SK-N-SH (cell line): ENCODE measurements at regions not wholly inside any gene's neighbourhood (a gene's known extent, or its start where the extent isn't known, plus 50 kb on each side); places are given as distances from the start of the nearest gene placed in this dataset.

ENCODE experiments used
- CTCF ChIA-PET: fragments of 300-600, 350-600 bp; formaldehyde crosslinking; extraction: SDS; loops from one replicate; lab custom pipeline; 2021; lab: Yijun Ruan, JAX
- POLR2A ChIA-PET: fragments of 350-600 bp; sonication (Branson Sonifier 250); formaldehyde crosslinking; extraction: SDS; loops from one replicate; lab custom pipeline; 2020; ENCODE audit warnings: antibody characterized with exemption, inconsistent platforms; lab: Yijun Ruan, JAX
- DNase-seq: peaks from one replicate; pipeline ENCODE4 v3.0.0; 2012
- H2AFZ ChIP-seq: fragments of 200-600 bp; sonication (generic); 2 replicates; pipeline ENCODE4 v1.8.1; 2016; ENCODE audit warnings: antibody characterized with exemption, mild to moderate bottlenecking, low read depth
- H3F3A ChIP-seq: fragments of 200-600 bp; sonication (generic); replicated peaks from 2 replicates; pipeline ENCODE3; 2016; ENCODE audit warnings: antibody characterized with exemption, mild to moderate bottlenecking; ENCODE audit not compliant: insufficient read depth
- H3K27ac ChIP-seq, 2 experiments: fragments of 200-500 bp in 1 of 2; fragments of 200-600 bp in 1 of 2; sonication (Bioruptor generic) in 1 of 2; sonication (generic), shearing (Covaris generic) in 1 of 2; 2 replicates each; pipeline versions ENCODE4 v1.5.1 to v1.6.1; 2014 to 2016; ENCODE audit warnings: low read depth in 2 of 2, inconsistent platforms in 1 of 2, low read length in 1 of 2, mild to moderate bottlenecking in 1 of 2, mixed read lengths in 1 of 2
- H3K27me3 ChIP-seq: fragments of 200-600 bp; sonication (generic), shearing (Covaris generic); 2 replicates; pipeline ENCODE4 v1.6.1; 2016; ENCODE audit warnings: mixed run types; ENCODE audit not compliant: insufficient read depth
- H3K36me3 ChIP-seq, 2 experiments: fragments of 200-500 bp in 1 of 2; fragments of 200-600 bp in 1 of 2; sonication (Bioruptor generic) in 1 of 2; sonication (generic) in 1 of 2; replicated peaks in 1 of 2; 2 replicates each; pipeline versions ENCODE3 to v1.5.1; 2014 to 2016; ENCODE audit warnings: low read length in 1 of 2, mild to moderate bottlenecking in 1 of 2; ENCODE audit not compliant: insufficient read depth in 2 of 2, control insufficient read depth in 1 of 2
- H3K4me1 ChIP-seq, 2 experiments: fragments of 200-500 bp in 1 of 2; fragments of 200-600 bp in 1 of 2; sonication (Bioruptor generic) in 1 of 2; sonication (generic), shearing (Covaris generic) in 1 of 2; 2 replicates each; pipeline versions ENCODE4 v1.5.1 to v1.6.1; 2014 to 2016; ENCODE audit warnings: low read depth in 1 of 2, low read length in 1 of 2, mixed run types in 1 of 2; ENCODE audit not compliant: insufficient read depth in 2 of 2, control insufficient read depth in 1 of 2
- H3K4me2 ChIP-seq: fragments of 200-600 bp; sonication (generic), shearing (Covaris generic); 2 replicates; pipeline ENCODE4 v1.6.1; 2017; ENCODE audit warnings: mixed run types
- H3K4me3 ChIP-seq, 2 experiments: fragments of 200-500 bp in 1 of 2; fragments of 200-600 bp in 1 of 2; sonication (Bioruptor generic) in 1 of 2; sonication (generic), shearing (Covaris generic) in 1 of 2; 2 replicates each; pipeline versions ENCODE4 v1.5.1 to v1.8.1; 2014 to 2016; ENCODE audit warnings: low read depth in 2 of 2, inconsistent platforms in 1 of 2, low read length in 1 of 2, mild to moderate bottlenecking in 1 of 2, mixed read lengths in 1 of 2, moderate library complexity in 1 of 2
- H3K79me2 ChIP-seq: fragments of 200-600 bp; sonication (generic); 2 replicates; pipeline ENCODE4 v1.8.1; 2017; ENCODE audit warnings: mild to moderate bottlenecking; ENCODE audit not compliant: insufficient read depth
- H3K9ac ChIP-seq: fragments of 200-600 bp; sonication (generic); 2 replicates; pipeline ENCODE4 v1.6.1; 2017; ENCODE audit warnings: mixed run types
- H3K9me2 ChIP-seq: fragments of 200-600 bp; sonication (generic); 2 replicates; pipeline ENCODE4 v1.6.1; 2017; ENCODE audit warnings: mixed run types
- H3K9me3 ChIP-seq: fragments of 200-600 bp; sonication (generic); 2 replicates; pipeline ENCODE4 v1.6.1; 2017; ENCODE audit warnings: mixed run types, mild to moderate bottlenecking, moderate library complexity
- H4K20me1 ChIP-seq: fragments of 200-600 bp; sonication (generic); 2 replicates; pipeline ENCODE4 v1.6.1; 2017; ENCODE audit warnings: mild to moderate bottlenecking, mixed run types; ENCODE audit not compliant: insufficient read depth
- CHD2 ChIP-seq: fragments of 150-350 bp; IDR thresholded peaks from 2 replicates; pipeline ENCODE4 v1.6.1; 2018; ENCODE audit warnings: low read length; ENCODE audit not compliant: partially characterized antibody
- CTCF ChIP-seq: fragments of 200-600 bp; sonication (generic); IDR thresholded peaks from 2 replicates; pipeline ENCODE4 v1.6.1; 2017; ENCODE audit warnings: antibody characterized with exemption, mild to moderate bottlenecking, moderate library complexity
- ELF1 ChIP-seq: IDR thresholded peaks from 2 replicates; pipeline ENCODE4 v1.4.0; 2012
- FOXJ3 ChIP-seq: sonication (generic); formaldehyde crosslinking; IDR thresholded peaks from 2 replicates; pipeline ENCODE4 v1.5.1; 2020; ENCODE audit warnings: mild to moderate bottlenecking, missing genetic modification reagents
- MAX ChIP-seq: IDR thresholded peaks from 2 replicates; pipeline ENCODE4 v1.4.0; 2012; ENCODE audit warnings: low read depth
- RXRA ChIP-seq: IDR thresholded peaks from 2 replicates; pipeline ENCODE4 v1.4.0; 2012; ENCODE audit warnings: low read depth, mild to moderate bottlenecking, borderline replicate concordance
- SIN3A ChIP-seq: IDR thresholded peaks from 2 replicates; pipeline ENCODE4 v1.6.1; 2012; ENCODE audit warnings: low read depth, mild to moderate bottlenecking, low read length, moderate library complexity, borderline replicate concordance
- YY1 ChIP-seq: IDR thresholded peaks from 2 replicates; pipeline ENCODE4 v1.4.0; 2012; ENCODE audit warnings: low read depth, mild to moderate bottlenecking
- WGBS: methylation state at CpG from one replicate; pipeline ENCODE4 v1.1.6; 2017; ENCODE audit warnings: low lambda C conversion rate; 5-methylcytosine and 5-hydroxymethylcytosine counted together
- TF ChIP-seq, protein P1 (sequence below): fragments of 150-350 bp; IDR thresholded peaks from 2 replicates; pipeline ENCODE4 v1.6.1; 2016; ENCODE audit warnings: mild to moderate bottlenecking, low read depth, low read length
- TF ChIP-seq, protein P2 (sequence below): IDR thresholded peaks from 2 replicates; pipeline ENCODE4 v1.4.0; 2012; ENCODE audit warnings: low read depth, borderline replicate concordance

- no peak for TF ChIP-seq CTCF
These were observed 129.8 kb upstream of the CPM start (continued) for GRCh38 chr12:69062621-69063237.

DNA sequence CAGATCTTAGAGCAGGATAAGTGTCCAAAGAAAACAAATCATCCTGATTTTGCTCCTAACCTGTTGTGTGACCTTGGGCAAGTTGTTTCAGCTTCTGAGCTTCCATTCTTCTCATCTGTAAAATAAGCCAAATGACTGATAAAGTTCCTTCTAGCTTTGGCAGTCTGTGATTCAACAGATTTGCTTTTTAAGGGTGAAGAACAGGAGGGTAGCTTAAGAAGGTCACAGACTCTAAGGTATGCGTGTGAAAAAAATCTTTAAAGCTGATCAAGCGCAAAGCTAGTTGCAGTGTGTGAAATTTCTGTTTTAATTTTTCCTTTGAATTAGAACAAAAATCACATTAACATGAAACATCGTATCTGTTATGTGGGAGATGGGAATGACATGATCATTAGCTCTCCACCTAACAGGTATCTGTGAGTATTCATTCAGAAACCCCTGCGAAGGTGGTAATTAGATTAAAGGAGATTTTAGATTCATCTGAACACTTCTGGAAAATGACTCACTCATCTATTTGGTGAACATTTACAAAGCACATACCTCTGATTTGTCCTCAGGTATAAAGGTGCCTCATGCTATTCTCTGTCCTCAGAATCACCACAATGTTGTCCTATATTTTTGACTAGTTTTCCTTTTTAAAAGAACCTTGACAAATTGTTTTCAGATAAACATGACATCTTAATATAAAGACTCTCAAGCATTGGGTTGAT lies 131.9 kb upstream of the CPM start:
- POLR2A ChIA-PET, result no interaction called here
- H3K36me3 ChIP-seq, result no peaks in the 10 kb centered on the region
- H4K20me1 ChIP-seq, result no peaks in the 10 kb centered on the region
- H3K4me3 ChIP-seq, result no peak overlapping the region
- DNase-seq, result no peak
- 79% methylated on average over 4 of the region's 4 CpGs for WGBS
- no peak overlapping the region for H3K27ac ChIP-seq
- no peak overlapping the region for H3K4me2 ChIP-seq
- no peaks in the 10 kb centered on the region for H3K27me3 ChIP-seq
- no peaks in the 10 kb centered on the region for H3K9me2 ChIP-seq
- peaks cover 11% of the 10 kb centered on the region for H3F3A ChIP-seq
- H3K4me1 ChIP-seq, result no peaks in the 10 kb centered on the region; a peak in 3 of 4 replicates
- H3K9ac ChIP-seq, result no peak overlapping the region
- no peaks in the 10 kb centered on the region for H3K9me3 ChIP-seq
- H2AFZ ChIP-seq, result no peak overlapping the region
- CTCF ChIA-PET, result interaction anchor here (1.2 kb wide), 1 partner anchor 18 kb away, joined by 3 read pairs; no protein-coding TSS in a partner anchor
- no peaks in the 10 kb centered on the region for H3K79me2 ChIP-seq
- TF ChIP-seq FOXJ3 (CRISPR knock-in tag) (no peak), CHD2 (no peak), ELF1 (no peak), MAX (no peak), SIN3A (no peak), RXRA (no peak), YY1 (no peak)
- TF ChIP-seq, protein P1, sequence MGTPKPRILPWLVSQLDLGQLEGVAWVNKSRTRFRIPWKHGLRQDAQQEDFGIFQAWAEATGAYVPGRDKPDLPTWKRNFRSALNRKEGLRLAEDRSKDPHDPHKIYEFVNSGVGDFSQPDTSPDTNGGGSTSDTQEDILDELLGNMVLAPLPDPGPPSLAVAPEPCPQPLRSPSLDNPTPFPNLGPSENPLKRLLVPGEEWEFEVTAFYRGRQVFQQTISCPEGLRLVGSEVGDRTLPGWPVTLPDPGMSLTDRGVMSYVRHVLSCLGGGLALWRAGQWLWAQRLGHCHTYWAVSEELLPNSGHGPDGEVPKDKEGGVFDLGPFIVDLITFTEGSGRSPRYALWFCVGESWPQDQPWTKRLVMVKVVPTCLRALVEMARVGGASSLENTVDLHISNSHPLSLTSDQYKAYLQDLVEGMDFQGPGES, result no peak
- TF ChIP-seq, protein P2, sequence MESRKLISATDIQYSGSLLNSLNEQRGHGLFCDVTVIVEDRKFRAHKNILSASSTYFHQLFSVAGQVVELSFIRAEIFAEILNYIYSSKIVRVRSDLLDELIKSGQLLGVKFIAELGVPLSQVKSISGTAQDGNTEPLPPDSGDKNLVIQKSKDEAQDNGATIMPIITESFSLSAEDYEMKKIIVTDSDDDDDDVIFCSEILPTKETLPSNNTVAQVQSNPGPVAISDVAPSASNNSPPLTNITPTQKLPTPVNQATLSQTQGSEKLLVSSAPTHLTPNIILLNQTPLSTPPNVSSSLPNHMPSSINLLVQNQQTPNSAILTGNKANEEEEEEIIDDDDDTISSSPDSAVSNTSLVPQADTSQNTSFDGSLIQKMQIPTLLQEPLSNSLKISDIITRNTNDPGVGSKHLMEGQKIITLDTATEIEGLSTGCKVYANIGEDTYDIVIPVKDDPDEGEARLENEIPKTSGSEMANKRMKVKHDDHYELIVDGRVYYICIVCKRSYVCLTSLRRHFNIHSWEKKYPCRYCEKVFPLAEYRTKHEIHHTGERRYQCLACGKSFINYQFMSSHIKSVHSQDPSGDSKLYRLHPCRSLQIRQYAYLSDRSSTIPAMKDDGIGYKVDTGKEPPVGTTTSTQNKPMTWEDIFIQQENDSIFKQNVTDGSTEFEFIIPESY, result no peak
